Stimulated activated CD8-positive, alpha-beta memory T cell treated with anti-CD3 and anti-CD28 coated beads, Interleukin-4, amount 100 ng/mL, for 48 hours (primary cell): ENCODE measurements at regions not wholly inside any gene's neighbourhood (a gene's known extent, or its start where the extent isn't known, plus 50 kb on each side); places are given as distances from the start of the nearest gene placed in this dataset.

Source experiments
- DNase-seq: peaks from one replicate; pipeline ENCODE4 v3.0.0-alpha.2; 2020

- DNase-seq, result no peak
Observed at GRCh38 chr17:72479113-72479512, 358.3 kb downstream of the SOX9 start.

- no peak for DNase-seq
Observed at GRCh38 chr17:72481572-72481971, 360.8 kb downstream of the SOX9 start.

- no peak for DNase-seq
Observed at GRCh38 chr17:72485596-72485995, 364.8 kb downstream of the SOX9 start.

GRCh38 chr17:72486806-72487205, 366.0 kb downstream of the SOX9 start:
- DNase-seq, result no peak

- no peak for DNase-seq
Observed at GRCh38 chr17:72487731-72488494, 367.1 kb downstream of the SOX9 start.

- DNase-seq, result no peak
Observed at GRCh38 chr17:72488555-72489271, 367.9 kb downstream of the SOX9 start.

GRCh38 chr17:72489272-72489641, 368.4 kb downstream of the SOX9 start:
- DNase-seq, result no peak

- DNase-seq, result no peak
Observed at GRCh38 chr17:72491102-72491501, 370.3 kb downstream of the SOX9 start.

GRCh38 chr17:72492494-72492893, 371.7 kb downstream of the SOX9 start:
- no peak for DNase-seq

- no peak for DNase-seq
Observed at GRCh38 chr17:72492941-72493340, 372.1 kb downstream of the SOX9 start.

GRCh38 chr17:72494566-72494965, 373.7 kb downstream of the SOX9 start:
- no peak for DNase-seq

- no peak for DNase-seq
Observed at GRCh38 chr17:72496461-72496860, 375.6 kb downstream of the SOX9 start.

GRCh38 chr17:72497915-72498314, 377.1 kb downstream of the SOX9 start:
- no peak for DNase-seq

- no peak for DNase-seq
Observed at GRCh38 chr17:72498364-72499210, 377.8 kb downstream of the SOX9 start.

- DNase-seq, result no peak
Observed at GRCh38 chr17:72501404-72502370, 380.9 kb downstream of the SOX9 start.

- no peak for DNase-seq
Observed at GRCh38 chr17:72502371-72503341, 381.8 kb downstream of the SOX9 start.

GRCh38 chr17:72503556-72503955, 382.7 kb downstream of the SOX9 start:
- DNase-seq, result no peak

GRCh38 chr17:72504783-72505182, 384.0 kb downstream of the SOX9 start:
- no peak for DNase-seq

GRCh38 chr17:72506773-72507172, 386.0 kb downstream of the SOX9 start:
- DNase-seq, result no peak

GRCh38 chr17:72507370-72507769, 386.6 kb downstream of the SOX9 start:
- DNase-seq, result no peak

GRCh38 chr17:72510351-72511016, 389.7 kb downstream of the SOX9 start:
- no peak for DNase-seq
